Left ventricle myocardium inferior (tissue), 1 donor: ENCODE measurements at regions not wholly inside any gene's neighbourhood (a gene's known extent, or its start where the extent isn't known, plus 50 kb on each side); places are given as distances from the start of the nearest gene placed in this dataset.

Experiments used
- DNase-seq: peaks from one replicate; pipeline ENCODE4 v3.0.0-alpha.2; 2020
- H3K27ac ChIP-seq: fragments of 200-600 bp; replicated peaks from 2 replicates; pipeline ENCODE4 v1.8.0; 2021
- H3K27me3 ChIP-seq: fragments of 200-600 bp; 2 replicates; pipeline ENCODE4 v1.8.0; 2021; ENCODE audit warnings: low read depth
- H3K36me3 ChIP-seq: fragments of 200-600 bp; 2 replicates; pipeline ENCODE4 v1.8.0; 2021
- H3K4me1 ChIP-seq: fragments of 200-600 bp; 2 replicates; pipeline ENCODE4 v1.8.0; 2021
- H3K4me3 ChIP-seq: fragments of 200-600 bp; 2 replicates; pipeline ENCODE4 v1.8.0; 2021; ENCODE audit warnings: mild to moderate bottlenecking, moderate library complexity
- H3K9me3 ChIP-seq: fragments of 200-600 bp; replicated peaks from 2 replicates; pipeline ENCODE4 v1.8.0; 2021
- CTCF ChIP-seq: fragments of 200-600 bp; IDR thresholded peaks from 2 replicates; pipeline ENCODE4 v1.8.0; 2021; ENCODE audit warnings: antibody characterized with exemption, mild to moderate bottlenecking, borderline replicate concordance
- intact Hi-C: fragments of 100-400 bp; cut with micrococcal nuclease; formaldehyde crosslinking; loops from one replicate; pipeline ENCODE4 v1.11.0; 2022
- donor health status: DM: no; HTN: yes; CAD: no; lungs with severe emphysema.

GRCh38 chr14:71301611-71302010 is 394.4 kb downstream of the PCNX1 start:
- no peak overlapping the region for H3K27ac ChIP-seq
- intact Hi-C loops: no loop called here
- H3K27me3 ChIP-seq: no peaks in the 10 kb centered on the region

GRCh38 chr14:71304690-71305089 is 397.4 kb downstream of the PCNX1 start:
- Histone ChIP-seq H3K9me3 (peaks cover 25% of the 10 kb centered on the region), H3K4me3 (no peak overlapping the region), H3K36me3 (no peaks in the 10 kb centered on the region), H3K27me3 (no peaks in the 10 kb centered on the region), H3K4me1 (no peaks in the 10 kb centered on the region), H3K27ac (no peak overlapping the region)
- TF ChIP-seq CTCF: no peak
- intact Hi-C loops: no loop called here
- no peak for DNase-seq

More at GRCh38 chr14:71301611-71302010, 394.4 kb downstream of the PCNX1 start:
- peaks cover 25% of the 10 kb centered on the region for H3K9me3 ChIP-seq
- no peak for DNase-seq
- no peak overlapping the region for H3K4me3 ChIP-seq
- H3K36me3 ChIP-seq: no peaks in the 10 kb centered on the region
- no peaks in the 10 kb centered on the region for H3K4me1 ChIP-seq
- TF ChIP-seq CTCF: no peak

GRCh38 chr14:71308671-71309070 is 401.4 kb downstream of the PCNX1 start:
- TF ChIP-seq CTCF: no peak
- H3K27me3 ChIP-seq: no peaks in the 10 kb centered on the region
- H3K9me3 ChIP-seq: peaks cover 31% of the 10 kb centered on the region
- H3K4me1 ChIP-seq: no peaks in the 10 kb centered on the region
- no peak overlapping the region for H3K27ac ChIP-seq
- no peak for DNase-seq
- intact Hi-C loops: no loop called here
- H3K36me3 ChIP-seq: no peaks in the 10 kb centered on the region
- H3K4me3 ChIP-seq: no peak overlapping the region

GRCh38 chr14:71309756-71310155 is 402.5 kb downstream of the PCNX1 start:
- intact Hi-C loops: no loop called here
- Histone ChIP-seq H3K36me3 (no peaks in the 10 kb centered on the region), H3K27me3 (no peaks in the 10 kb centered on the region), H3K27ac (no peak overlapping the region), H3K4me3 (no peak overlapping the region), H3K4me1 (no peaks in the 10 kb centered on the region), H3K9me3 (peaks cover 20% of the 10 kb centered on the region)
- DNase-seq: no peak
- no peak for TF ChIP-seq CTCF

- H3K27ac ChIP-seq: no peak overlapping the region
- peaks cover 7% of the 10 kb centered on the region for H3K9me3 ChIP-seq
- no peak for DNase-seq
- no peak overlapping the region for H3K4me3 ChIP-seq
- H3K36me3 ChIP-seq: no peaks in the 10 kb centered on the region
- no peaks in the 10 kb centered on the region for H3K4me1 ChIP-seq
- no peak for TF ChIP-seq CTCF
- intact Hi-C loops: no loop called here
- no peaks in the 10 kb centered on the region for H3K27me3 ChIP-seq
These were observed 403.8 kb downstream of the PCNX1 start for GRCh38 chr14:71311061-71311460.

GRCh38 chr14:71314717-71315116 is 407.5 kb downstream of the PCNX1 start:
- Histone ChIP-seq H3K27me3 (no peaks in the 10 kb centered on the region), H3K27ac (no peak overlapping the region), H3K9me3 (peaks cover 6% of the 10 kb centered on the region), H3K4me3 (no peak overlapping the region), H3K36me3 (no peaks in the 10 kb centered on the region), H3K4me1 (peaks cover 13% of the 10 kb centered on the region)
- intact Hi-C loops: no loop called here
- TF ChIP-seq CTCF: no peak
- DNase-seq: no peak
